HEK293T (cell line): ENCODE measurements at regions not wholly inside any gene's neighbourhood (a gene's known extent, or its start where the extent isn't known, plus 50 kb on each side); places are given as distances from the start of the nearest gene placed in this dataset.

ENCODE experiments used
- CTCF ChIA-PET: fragments of 350-600 bp; formaldehyde crosslinking; extraction: SDS; loops from one replicate; lab custom pipeline; 2021; ENCODE audit warnings: antibody characterized with exemption, inconsistent platforms; lab: Yijun Ruan, JAX
- POLR2A ChIA-PET: fragments of 350-600 bp; formaldehyde crosslinking; extraction: SDS; loops from one replicate; lab custom pipeline; 2020; ENCODE audit warnings: antibody characterized with exemption, inconsistent platforms; lab: Yijun Ruan, JAX
- DNase-seq: peaks from one replicate; pipeline ENCODE4 v3.0.0; 2012; ENCODE audit warnings: mixed read lengths; ENCODE audit errors: extremely low spot score
- ARNT ChIP-seq: fragments of 450-650 bp; IDR thresholded peaks from 2 replicates; pipeline ENCODE4 v1.6.1; 2017; ENCODE audit warnings: mild to moderate bottlenecking
- BHLHE40 ChIP-seq: fragments of 450-650 bp; IDR thresholded peaks from 2 replicates; pipeline ENCODE4 v1.6.1; 2016; ENCODE audit warnings: mild to moderate bottlenecking, moderate library complexity, borderline replicate concordance
- CTBP1 ChIP-seq: fragments of 450-650 bp; IDR thresholded peaks from 2 replicates; pipeline ENCODE4 v1.6.1; 2016; ENCODE audit warnings: borderline replicate concordance
- ELF4 ChIP-seq: fragments of 450-650 bp; IDR thresholded peaks from 2 replicates; pipeline ENCODE4 v1.6.1; 2017; ENCODE audit warnings: antibody characterized with exemption
- FOXA1 ChIP-seq: fragments of 450-650 bp; IDR thresholded peaks from 2 replicates; pipeline ENCODE4 v1.6.1; 2016; ENCODE audit warnings: mild to moderate bottlenecking
- FOXK2 ChIP-seq: fragments of 450-650 bp; IDR thresholded peaks from 2 replicates; pipeline ENCODE4 v1.6.1; 2016; ENCODE audit warnings: mild to moderate bottlenecking
- FOXM1 ChIP-seq: fragments of 450-650 bp; IDR thresholded peaks from 2 replicates; pipeline ENCODE4 v1.6.1; 2017; ENCODE audit warnings: mild to moderate bottlenecking, borderline replicate concordance
- HDGF ChIP-seq: fragments of 450-650 bp; IDR thresholded peaks from 2 replicates; pipeline ENCODE4 v1.6.1; 2017; ENCODE audit warnings: antibody characterized with exemption, borderline replicate concordance
- L3MBTL2 ChIP-seq: fragments of 450-650 bp; conservative IDR thresholded peaks from 2 replicates; pipeline ENCODE4 v1.6.1; 2016; ENCODE audit warnings: mild to moderate bottlenecking
- LEF1 ChIP-seq: fragments of 450-650 bp; IDR thresholded peaks from 2 replicates; pipeline ENCODE4 v1.6.1; 2017; ENCODE audit warnings: mild to moderate bottlenecking, borderline replicate concordance
- NFRKB ChIP-seq: fragments of 450-650 bp; IDR thresholded peaks from 2 replicates; pipeline ENCODE4 v1.6.1; 2016; ENCODE audit warnings: mild to moderate bottlenecking, moderate library complexity
- SP1 ChIP-seq: fragments of 450-650 bp; IDR thresholded peaks from 2 replicates; pipeline ENCODE4 v1.6.1; 2017
- SUZ12 ChIP-seq: fragments of 450-650 bp; IDR thresholded peaks from 2 replicates; pipeline ENCODE4 v1.6.1; 2016; ENCODE audit warnings: mild to moderate bottlenecking
- TARDBP ChIP-seq: fragments of 450-650 bp; IDR thresholded peaks from 2 replicates; pipeline ENCODE4 v1.6.1; 2016
- ZNF384 ChIP-seq: fragments of 450-650 bp; IDR thresholded peaks from 2 replicates; pipeline ENCODE4 v1.6.1; 2016
- TF ChIP-seq, protein P1 (sequence below): fragments of 450-650 bp; IDR thresholded peaks from 2 replicates; pipeline ENCODE4 v1.6.1; 2016

DNA sequence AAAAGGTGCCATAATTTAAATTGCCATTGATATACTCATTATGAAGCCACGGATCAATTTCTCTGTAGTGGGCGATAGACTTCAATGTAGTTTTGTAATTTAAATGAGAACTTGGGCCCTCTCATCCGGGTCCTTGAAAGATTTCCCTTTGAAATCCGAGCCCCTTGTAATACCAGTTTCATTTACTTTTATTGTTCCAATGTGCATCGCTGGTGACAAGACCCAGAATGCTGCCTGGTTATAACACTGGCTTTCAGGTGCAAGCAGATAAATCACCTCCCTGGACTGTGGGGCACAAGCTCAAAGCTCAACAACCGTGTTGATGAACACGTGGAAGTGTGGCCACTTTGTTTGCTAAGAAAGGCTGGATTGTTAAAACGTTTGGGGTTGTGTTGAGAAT, 68.9 kb upstream of the FZD10 start:
- ChIA-PET CTCF (no interaction called here), POLR2A (no interaction called here)
- DNase-seq: no peak
- TF ChIP-seq, protein P1, sequence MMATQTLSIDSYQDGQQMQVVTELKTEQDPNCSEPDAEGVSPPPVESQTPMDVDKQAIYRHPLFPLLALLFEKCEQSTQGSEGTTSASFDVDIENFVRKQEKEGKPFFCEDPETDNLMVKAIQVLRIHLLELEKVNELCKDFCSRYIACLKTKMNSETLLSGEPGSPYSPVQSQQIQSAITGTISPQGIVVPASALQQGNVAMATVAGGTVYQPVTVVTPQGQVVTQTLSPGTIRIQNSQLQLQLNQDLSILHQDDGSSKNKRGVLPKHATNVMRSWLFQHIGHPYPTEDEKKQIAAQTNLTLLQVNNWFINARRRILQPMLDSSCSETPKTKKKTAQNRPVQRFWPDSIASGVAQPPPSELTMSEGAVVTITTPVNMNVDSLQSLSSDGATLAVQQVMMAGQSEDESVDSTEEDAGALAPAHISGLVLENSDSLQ: no peak
- TF ChIP-seq FOXK2 (no peak), NFRKB (no peak), FOXM1 (no peak), SP1 (no peak), TARDBP (no peak), SUZ12 (no peak)

DNA sequence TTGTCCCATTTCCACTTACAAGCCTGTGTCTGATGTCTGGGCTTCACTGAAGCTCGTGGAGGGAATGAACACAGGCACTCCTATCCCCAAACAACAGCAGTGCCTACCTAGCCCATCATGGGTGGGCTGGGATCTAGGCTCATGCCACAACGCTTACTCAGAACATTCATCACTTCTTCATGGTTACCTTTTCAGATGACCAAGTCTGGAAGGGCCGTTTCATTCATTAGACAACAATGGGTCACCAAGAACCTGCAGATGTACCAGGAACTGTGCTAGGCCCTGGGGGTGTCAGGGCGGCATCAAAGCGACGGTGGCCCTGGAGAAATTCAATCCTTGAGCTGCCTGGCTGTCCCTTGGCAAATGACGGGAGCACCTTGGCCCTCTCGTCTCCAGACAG, 64.9 kb upstream of the FZD10 start:
- ChIA-PET CTCF (no interaction called here), POLR2A (no interaction called here)
- no peak for DNase-seq
- TF ChIP-seq CTBP1 (no peak), FOXA1 (no peak), LEF1 (no peak), BHLHE40 (no peak), FOXM1 (no peak), ZNF384 (no peak), NFRKB (no peak), FOXK2 (no peak), SUZ12 (no peak), SP1 (no peak)
- TF ChIP-seq, protein P1: no peak

DNA sequence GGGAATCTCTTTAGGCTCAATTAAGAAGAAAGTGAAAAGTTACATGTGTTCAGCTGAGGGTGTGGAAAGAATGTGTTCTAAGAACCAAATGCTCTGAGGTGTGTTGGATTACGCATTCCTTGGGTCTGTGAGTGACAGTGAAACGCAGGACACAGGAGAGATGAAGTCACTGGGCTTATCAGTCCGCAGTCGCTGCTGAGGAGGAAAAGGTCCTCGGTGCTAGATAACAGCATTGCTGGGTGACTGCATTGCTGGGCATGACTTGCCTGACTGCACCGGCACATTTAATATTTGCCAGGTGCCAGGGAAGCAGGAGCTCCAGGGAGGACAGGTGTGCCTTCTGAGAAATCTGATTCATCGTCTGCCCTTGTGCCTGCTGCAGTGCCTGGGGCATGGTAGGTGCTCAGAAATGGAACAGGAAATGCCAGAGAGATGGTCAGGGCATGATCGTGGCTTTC, 64.4 kb upstream of the FZD10 start:
- no peak for DNase-seq
- TF ChIP-seq HDGF: no peak
- no peak for TF ChIP-seq CTBP1
- no peak for TF ChIP-seq ZNF384
- TF ChIP-seq ELF4: no peak
- TF ChIP-seq FOXA1: no peak
- no peak for TF ChIP-seq SUZ12
- no peak for TF ChIP-seq BHLHE40
- TF ChIP-seq, protein P1: no peak
- no peak for TF ChIP-seq NFRKB
- TF ChIP-seq SP1: no peak
- no peak for TF ChIP-seq L3MBTL2
- TF ChIP-seq FOXK2: no peak
- no peak for TF ChIP-seq LEF1
- TF ChIP-seq FOXM1: no peak
- TF ChIP-seq TARDBP: no peak
- TF ChIP-seq ARNT: no peak
- ChIA-PET POLR2A (no interaction called here), CTCF (no interaction called here)

DNA sequence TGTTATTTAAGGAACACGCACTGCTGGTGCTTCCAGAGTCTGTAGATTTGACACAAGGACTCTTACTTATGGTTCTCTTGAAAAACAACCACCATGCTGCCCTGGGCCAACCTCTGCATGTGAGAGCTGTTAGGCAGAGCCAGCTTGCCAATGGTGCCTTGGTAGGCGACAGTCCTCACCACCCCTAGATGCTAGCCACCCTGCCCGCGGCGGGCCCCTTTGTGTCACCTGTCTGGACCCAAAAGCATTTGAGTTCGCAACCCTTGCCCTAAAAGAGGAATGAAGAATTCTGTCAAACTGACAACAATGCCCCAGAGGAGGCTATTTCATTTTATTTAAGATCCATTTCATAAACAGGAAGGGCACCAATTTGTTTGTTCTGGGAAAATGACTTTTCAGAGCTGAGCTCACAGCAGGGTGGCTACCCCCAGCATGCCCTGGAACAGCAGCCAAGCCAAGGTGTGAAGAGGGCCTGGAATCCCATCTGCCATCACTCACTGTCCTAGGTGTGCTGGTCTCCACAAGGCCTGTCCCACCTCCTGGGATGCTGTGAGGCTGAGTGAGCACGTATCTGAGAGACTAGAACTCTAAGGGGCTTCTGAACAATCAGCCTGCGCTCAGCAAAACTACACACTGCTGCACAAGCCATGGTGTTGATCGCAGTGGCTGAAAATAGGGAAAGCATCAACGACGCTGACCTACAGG, 63.8 kb upstream of the FZD10 start:
- POLR2A ChIA-PET: no interaction called here
- CTCF ChIA-PET: no interaction called here
- no peak for DNase-seq
- TF ChIP-seq FOXM1 (no peak), L3MBTL2 (no peak), SP1 (no peak), NFRKB (no peak), ELF4 (no peak), FOXK2 (no peak), TARDBP (no peak), FOXA1 (no peak)
- TF ChIP-seq, protein P1: no peak

DNA sequence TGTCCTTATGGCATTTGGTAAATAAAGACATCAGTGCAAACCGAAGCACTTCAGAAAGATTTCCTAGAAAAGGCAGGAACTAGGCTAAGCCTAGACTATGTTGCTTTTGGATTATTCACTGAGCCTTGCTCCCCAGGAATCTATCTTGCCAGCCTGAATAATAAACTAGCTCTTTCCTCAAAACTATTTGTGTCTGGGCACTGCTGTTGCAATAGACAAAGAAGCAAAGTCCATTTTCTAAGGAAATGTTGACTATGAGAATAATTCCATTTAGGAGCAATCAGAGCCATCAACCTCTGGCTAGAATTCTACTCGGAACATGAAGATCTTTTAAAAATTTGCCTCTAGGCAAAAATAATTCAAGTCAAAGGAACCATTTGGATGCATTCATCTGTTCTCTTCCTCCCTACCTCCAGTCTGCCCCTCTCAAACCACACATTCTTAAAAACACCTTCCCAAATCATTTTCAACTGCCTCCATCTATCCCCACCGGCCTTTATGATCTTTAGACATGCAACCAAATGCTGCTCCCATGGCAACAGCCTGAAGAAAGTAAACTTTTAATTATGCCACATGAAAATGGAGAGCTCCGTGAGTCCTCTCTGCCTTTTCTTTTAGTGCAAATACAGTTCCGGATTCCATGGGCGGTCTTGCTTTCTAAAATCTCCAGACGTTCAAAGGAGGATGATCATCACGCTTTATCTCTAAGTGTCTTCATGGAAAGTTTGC, 61.5 kb upstream of the FZD10 start:
- CTCF ChIA-PET: no interaction called here
- TF ChIP-seq ZNF384 (no peak), CTBP1 (no peak), L3MBTL2 (no peak), FOXM1 (no peak), FOXA1 (no peak), ELF4 (no peak), TARDBP (no peak), HDGF (no peak), BHLHE40 (no peak), FOXK2 (no peak), SUZ12 (no peak), SP1 (no peak), ARNT (no peak), NFRKB (no peak), LEF1 (no peak)
- TF ChIP-seq, protein P1: no peak
- POLR2A ChIA-PET: no interaction called here
- no peak for DNase-seq
